BE2C (cell line): ENCODE measurements at regions not wholly inside any gene's neighbourhood (a gene's known extent, or its start where the extent isn't known, plus 50 kb on each side); places are given as distances from the start of the nearest gene placed in this dataset.

ENCODE experiments used
- DNase-seq: peaks from one replicate; pipeline ENCODE4 v3.0.0-alpha.2; 2020
- H3K27me3 ChIP-seq: fragments of 250-450 bp; sonication (Bioruptor Pico); 2 replicates; pipeline ENCODE4 v1.5.1; 2020; ENCODE audit warnings: mild to moderate bottlenecking
- H3K36me3 ChIP-seq: fragments of 250-450 bp; sonication (Bioruptor Pico); 2 replicates; pipeline ENCODE4 v1.5.1; 2020; ENCODE audit warnings: mild to moderate bottlenecking
- H3K4me1 ChIP-seq: fragments of 250-450 bp; sonication (Bioruptor Pico); 2 replicates; pipeline ENCODE4 v1.5.1; 2020
- H3K4me3 ChIP-seq: 2 replicates; pipeline ENCODE4 v1.5.1; 2011; ENCODE audit warnings: low read depth, low read length
- H3K9me3 ChIP-seq: fragments of 250-450 bp; sonication (Bioruptor Pico); 2 replicates; pipeline ENCODE4 v1.5.1; 2020
- TF ChIP-seq, protein P1 (sequence below): IDR thresholded peaks from 2 replicates; pipeline ENCODE4 v1.5.1; 2012; ENCODE audit warnings: mild to moderate bottlenecking, low read depth, low read length

GRCh38 chr5:7225826-7226225 lies 170.1 kb upstream of the ADCY2 start:
- Histone ChIP-seq H3K4me3 (no peak overlapping the region), H3K9me3 (no peaks in the 10 kb centered on the region; the same call in 1 of the 2 replicates), H3K4me1 (no peaks in the 10 kb centered on the region), H3K27me3 (no peaks in the 10 kb centered on the region), H3K36me3 (no peaks in the 10 kb centered on the region)
- no peak for DNase-seq
- TF ChIP-seq, protein P1, sequence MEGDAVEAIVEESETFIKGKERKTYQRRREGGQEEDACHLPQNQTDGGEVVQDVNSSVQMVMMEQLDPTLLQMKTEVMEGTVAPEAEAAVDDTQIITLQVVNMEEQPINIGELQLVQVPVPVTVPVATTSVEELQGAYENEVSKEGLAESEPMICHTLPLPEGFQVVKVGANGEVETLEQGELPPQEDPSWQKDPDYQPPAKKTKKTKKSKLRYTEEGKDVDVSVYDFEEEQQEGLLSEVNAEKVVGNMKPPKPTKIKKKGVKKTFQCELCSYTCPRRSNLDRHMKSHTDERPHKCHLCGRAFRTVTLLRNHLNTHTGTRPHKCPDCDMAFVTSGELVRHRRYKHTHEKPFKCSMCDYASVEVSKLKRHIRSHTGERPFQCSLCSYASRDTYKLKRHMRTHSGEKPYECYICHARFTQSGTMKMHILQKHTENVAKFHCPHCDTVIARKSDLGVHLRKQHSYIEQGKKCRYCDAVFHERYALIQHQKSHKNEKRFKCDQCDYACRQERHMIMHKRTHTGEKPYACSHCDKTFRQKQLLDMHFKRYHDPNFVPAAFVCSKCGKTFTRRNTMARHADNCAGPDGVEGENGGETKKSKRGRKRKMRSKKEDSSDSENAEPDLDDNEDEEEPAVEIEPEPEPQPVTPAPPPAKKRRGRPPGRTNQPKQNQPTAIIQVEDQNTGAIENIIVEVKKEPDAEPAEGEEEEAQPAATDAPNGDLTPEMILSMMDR = no peak

- Histone ChIP-seq H3K9me3 (no peaks in the 10 kb centered on the region), H3K27me3 (no peaks in the 10 kb centered on the region), H3K4me1 (no peaks in the 10 kb centered on the region), H3K36me3 (no peaks in the 10 kb centered on the region), H3K4me3 (no peak overlapping the region)
- no peak for DNase-seq
- TF ChIP-seq, protein P1 = no peak
Measured at GRCh38 chr5:7242118-7242710, 153.7 kb upstream of the ADCY2 start.

DNA sequence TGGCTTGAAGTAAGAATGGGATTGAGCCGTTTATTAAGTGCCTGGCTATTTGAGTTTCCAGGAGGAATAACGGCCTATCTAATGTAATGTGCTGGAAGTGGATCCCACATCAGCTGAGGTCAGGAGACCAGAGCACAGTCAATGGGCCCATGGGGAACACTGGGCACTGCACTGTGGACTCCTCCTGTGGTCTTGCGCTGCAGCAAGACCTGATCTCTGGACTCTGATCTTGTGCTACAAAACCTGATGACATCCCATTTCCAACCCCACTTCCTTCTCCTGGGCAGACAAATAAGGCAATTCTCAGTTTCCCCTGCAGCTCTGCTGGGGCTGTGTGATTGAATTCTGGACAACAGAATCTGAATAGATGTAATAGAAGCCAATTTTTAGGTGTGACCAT lies 151.7 kb upstream of the ADCY2 start:
- H3K36me3 ChIP-seq = no peaks in the 10 kb centered on the region
- no peaks in the 10 kb centered on the region for H3K27me3 ChIP-seq
- no peaks in the 10 kb centered on the region for H3K4me1 ChIP-seq
- TF ChIP-seq, protein P1 = no peak
- H3K4me3 ChIP-seq = no peak overlapping the region
- DNase-seq = no peak
- no peaks in the 10 kb centered on the region for H3K9me3 ChIP-seq

DNA sequence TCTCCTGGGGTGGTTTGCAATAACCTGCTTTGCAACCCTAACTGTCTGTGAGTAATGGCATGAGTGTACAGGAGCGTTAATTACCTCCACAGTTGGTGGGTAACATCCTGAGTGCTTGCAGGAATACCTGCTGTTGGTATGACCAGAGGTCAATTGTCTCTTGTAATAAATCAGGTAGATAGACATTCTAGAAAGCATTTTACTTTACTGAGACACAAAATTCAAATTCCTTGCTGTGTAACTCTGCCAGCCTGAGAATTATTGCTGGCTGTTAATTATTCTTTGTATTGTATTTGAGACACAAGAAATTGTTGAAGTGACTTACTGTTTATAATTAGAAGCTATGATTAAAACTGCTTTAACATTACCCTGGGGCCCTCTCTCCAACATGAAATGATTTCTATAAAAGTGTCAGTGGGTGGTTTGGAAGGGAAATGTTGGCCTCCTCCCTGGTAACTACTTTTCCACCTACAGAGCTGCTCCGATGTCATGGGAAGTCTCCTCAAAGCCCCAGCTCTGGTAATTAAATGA lies 150.8 kb upstream of the ADCY2 start:
- DNase-seq = no peak
- TF ChIP-seq, protein P1 = no peak
- H3K9me3 ChIP-seq = no peaks in the 10 kb centered on the region
- no peaks in the 10 kb centered on the region for H3K4me1 ChIP-seq
- H3K27me3 ChIP-seq = no peaks in the 10 kb centered on the region
- H3K36me3 ChIP-seq = no peaks in the 10 kb centered on the region
- H3K4me3 ChIP-seq = no peak overlapping the region

DNA sequence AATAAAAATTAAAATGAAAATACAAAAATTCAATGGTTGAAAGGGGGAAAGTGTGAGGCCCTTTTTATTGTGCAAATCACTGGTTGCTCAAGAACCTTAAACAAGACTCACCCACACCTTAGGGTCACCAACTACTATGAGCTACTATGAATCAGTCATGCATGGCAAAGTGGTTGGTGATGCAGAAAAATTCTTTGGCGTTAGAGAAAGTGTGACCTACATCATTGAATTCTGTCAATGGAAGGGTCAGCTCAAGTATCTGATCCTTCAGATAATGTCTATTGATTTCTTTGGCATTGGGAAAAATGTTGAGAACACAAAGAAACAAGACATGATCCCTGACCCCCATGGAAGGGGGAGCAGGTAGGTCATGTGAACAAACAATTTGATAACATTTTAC lies 149.7 kb upstream of the ADCY2 start:
- TF ChIP-seq, protein P1 = no peak
- no peak for DNase-seq
- no peak overlapping the region for H3K4me3 ChIP-seq
- no peaks in the 10 kb centered on the region for H3K36me3 ChIP-seq
- no peaks in the 10 kb centered on the region for H3K9me3 ChIP-seq
- H3K4me1 ChIP-seq = no peaks in the 10 kb centered on the region
- H3K27me3 ChIP-seq = no peaks in the 10 kb centered on the region

GRCh38 chr5:7250004-7250403 lies 145.9 kb upstream of the ADCY2 start:
- Histone ChIP-seq H3K4me3 (no peak overlapping the region), H3K9me3 (no peaks in the 10 kb centered on the region), H3K27me3 (no peaks in the 10 kb centered on the region), H3K36me3 (no peaks in the 10 kb centered on the region), H3K4me1 (no peaks in the 10 kb centered on the region)
- TF ChIP-seq, protein P1 = no peak
- no peak for DNase-seq
